GM23338 (cell line): ENCODE measurements at regions not wholly inside any gene's neighbourhood (a gene's known extent, or its start where the extent isn't known, plus 50 kb on each side); places are given as distances from the start of the nearest gene placed in this dataset.

ENCODE experiments used
- ATAC-seq: fragments of 200-7000 bp; cut with Tn5 transposase; 3 replicates; pipeline ENCODE4 v1.9.1; 2020
- DNase-seq: peaks from one replicate; pipeline ENCODE4 v3.0.0-alpha.2; 2015; ENCODE audit warnings: low spot score
- H2AFZ ChIP-seq: fragments of 200-600 bp; sonication (generic); 2 replicates; pipeline ENCODE4 v1.8.0; 2016; ENCODE audit warnings: antibody characterized with exemption, mild to moderate bottlenecking, moderate library complexity
- H3F3A ChIP-seq: fragments of 200-600 bp; sonication (generic); replicated peaks from 2 replicates; pipeline ENCODE4 v1.8.0; 2017; ENCODE audit warnings: antibody characterized with exemption, mixed run types, low read depth
- H3K27ac ChIP-seq: fragments of 200-600 bp; sonication (generic); 2 replicates; pipeline ENCODE4 v1.6.1; 2016; ENCODE audit warnings: low read depth
- H3K27me3 ChIP-seq: fragments of 200-600 bp; sonication (generic); 2 replicates; pipeline ENCODE4 v1.8.0; 2016; ENCODE audit warnings: mild to moderate bottlenecking, mixed run types, moderate library complexity; ENCODE audit not compliant: insufficient read depth
- H3K36me3 ChIP-seq: fragments of 200-600 bp; sonication (generic); 2 replicates; pipeline ENCODE4 v1.8.0; 2016; ENCODE audit warnings: mild to moderate bottlenecking; ENCODE audit not compliant: insufficient read depth
- H3K4me1 ChIP-seq: fragments of 200-600 bp; sonication (generic); 2 replicates; pipeline ENCODE4 v1.8.0; 2016; ENCODE audit warnings: mild to moderate bottlenecking, moderate library complexity; ENCODE audit not compliant: insufficient read depth
- H3K4me2 ChIP-seq: fragments of 200-600 bp; sonication (generic); 2 replicates; pipeline ENCODE4 v1.7.1; 2017; ENCODE audit warnings: mixed run types
- H3K4me3 ChIP-seq: fragments of 200-600 bp; sonication (generic); 2 replicates; pipeline ENCODE4 v1.6.1; 2016; ENCODE audit warnings: mixed run types
- H3K79me2 ChIP-seq: fragments of 200-600 bp; sonication (generic); replicated peaks from 2 replicates; pipeline ENCODE4 v1.8.0; 2017; ENCODE audit warnings: mild to moderate bottlenecking; ENCODE audit not compliant: insufficient read depth
- H3K9me2 ChIP-seq: fragments of 200-600 bp; sonication (generic); 2 replicates; pipeline ENCODE4 v1.8.0; 2017; ENCODE audit not compliant: insufficient read depth
- H4K20me1 ChIP-seq: fragments of 200-600 bp; sonication (generic); replicated peaks from 2 replicates; pipeline ENCODE4 v1.8.0; 2017; ENCODE audit warnings: mild to moderate bottlenecking; ENCODE audit not compliant: insufficient read depth
- H3K27ac Mint-ChIP-seq: 2 replicates; pipeline ENCODE4 v1.8.0; 2020; ENCODE audit warnings: inconsistent platforms, mild to moderate bottlenecking, moderate library complexity, mixed read lengths
- H3K27me3 Mint-ChIP-seq: 3 replicates; pipeline ENCODE4 v1.8.0; 2022; ENCODE audit warnings: low read depth, mild to moderate bottlenecking, moderate library complexity, mixed read lengths, inconsistent platforms; ENCODE audit not compliant: insufficient read depth, poor library complexity
- H3K36me3 Mint-ChIP-seq: 3 replicates; pipeline ENCODE4 v1.8.0; 2021; ENCODE audit warnings: low read depth, mild to moderate bottlenecking, inconsistent platforms, moderate library complexity, mixed read lengths
- H3K4me1 Mint-ChIP-seq: 3 replicates; pipeline ENCODE4 v1.8.0; 2020; ENCODE audit warnings: mild to moderate bottlenecking, inconsistent platforms, mixed read lengths
- H3K4me3 Mint-ChIP-seq: 3 replicates; pipeline ENCODE4 v1.8.0; 2021; ENCODE audit warnings: moderate library complexity, mild to moderate bottlenecking, inconsistent platforms, mixed read lengths
- H3K9me3 Mint-ChIP-seq: 3 replicates; pipeline ENCODE4 v1.8.0; 2020; ENCODE audit warnings: moderate library complexity, mild to moderate bottlenecking, inconsistent platforms, mixed read lengths
- CREB1 ChIP-seq: fragments of 250-450 bp; sonication (Bioruptor Pico); IDR thresholded peaks from 2 replicates; pipeline ENCODE4 v1.5.0; 2020; ENCODE audit warnings: low read depth, mild to moderate bottlenecking, moderate library complexity
- EZH2phosphoT487 ChIP-seq: fragments of 200-600 bp; sonication (generic); IDR thresholded peaks from one replicate; pipeline ENCODE4 v1.8.1; 2018; ENCODE audit warnings: antibody characterized with exemption; ENCODE audit not compliant: unreplicated experiment
- JUNB ChIP-seq: IDR thresholded peaks from one replicate; pipeline ENCODE4 v1.6.1; 2016; ENCODE audit warnings: antibody characterized with exemption; ENCODE audit not compliant: unreplicated experiment
- NANOG ChIP-seq: IDR thresholded peaks from 2 replicates; pipeline ENCODE4 v1.6.1; 2016; ENCODE audit warnings: antibody characterized with exemption, borderline replicate concordance
- POLR2AphosphoS5 ChIP-seq: IDR thresholded peaks from 2 replicates; pipeline ENCODE4 v1.6.1; 2016; ENCODE audit warnings: antibody characterized with exemption, low read depth
- REST ChIP-seq: IDR thresholded peaks from one replicate; pipeline ENCODE4 v1.6.1; 2018; ENCODE audit warnings: antibody characterized with exemption; ENCODE audit not compliant: unreplicated experiment
- STAT1 ChIP-seq: IDR thresholded peaks from one replicate; pipeline ENCODE4 v1.6.1; 2016; ENCODE audit warnings: antibody characterized with exemption; ENCODE audit not compliant: unreplicated experiment
- ZNF114 ChIP-seq: fragments of 250-450 bp; sonication (Bioruptor Pico); IDR thresholded peaks from 2 replicates; pipeline ENCODE4 v1.5.0; 2020; ENCODE audit warnings: mild to moderate bottlenecking, moderate library complexity
- TF ChIP-seq, protein P1 (sequence below), 2 experiments: fragments of 200-600 bp in 1 of 2; sonication (generic) in 1 of 2; conservative IDR thresholded peaks; 2 replicates each; pipeline versions ENCODE4 v1.5.1 to v1.6.1; 2016 to 2017; ENCODE audit warnings: antibody characterized with exemption in 2 of 2, low read depth in 2 of 2, mild to moderate bottlenecking in 2 of 2, moderate library complexity in 1 of 2
- TF ChIP-seq, protein P2 (sequence below): IDR thresholded peaks from 2 replicates; pipeline ENCODE4 v1.6.1; 2016; ENCODE audit warnings: antibody characterized with exemption

- no peak overlapping the region for H3K4me3 ChIP-seq
- H3F3A ChIP-seq = no peaks in the 10 kb centered on the region
- peak overlapping the region; percentile 80 for H2AFZ ChIP-seq
- no peaks in the 10 kb centered on the region for H4K20me1 ChIP-seq
- no peaks in the 10 kb centered on the region for H3K36me3 ChIP-seq
- Mint-ChIP-seq H3K9me3 (peaks cover 16% of the 10 kb centered on the region), H3K36me3 (no peaks in the 10 kb centered on the region), H3K4me1 (peaks cover 7% of the 10 kb centered on the region), H3K27ac (no peak overlapping the region), H3K27me3 (peaks cover 5% of the 10 kb centered on the region), H3K4me3 (no peak overlapping the region)
- H3K4me2 ChIP-seq = no peak overlapping the region
- H3K4me1 ChIP-seq = no peaks in the 10 kb centered on the region; the same call in 1 of the 2 replicates
- peak; percentile 67 for ATAC-seq
- TF ChIP-seq STAT1 (no peak), POLR2AphosphoS5 (no peak)
- TF ChIP-seq, protein P1, sequence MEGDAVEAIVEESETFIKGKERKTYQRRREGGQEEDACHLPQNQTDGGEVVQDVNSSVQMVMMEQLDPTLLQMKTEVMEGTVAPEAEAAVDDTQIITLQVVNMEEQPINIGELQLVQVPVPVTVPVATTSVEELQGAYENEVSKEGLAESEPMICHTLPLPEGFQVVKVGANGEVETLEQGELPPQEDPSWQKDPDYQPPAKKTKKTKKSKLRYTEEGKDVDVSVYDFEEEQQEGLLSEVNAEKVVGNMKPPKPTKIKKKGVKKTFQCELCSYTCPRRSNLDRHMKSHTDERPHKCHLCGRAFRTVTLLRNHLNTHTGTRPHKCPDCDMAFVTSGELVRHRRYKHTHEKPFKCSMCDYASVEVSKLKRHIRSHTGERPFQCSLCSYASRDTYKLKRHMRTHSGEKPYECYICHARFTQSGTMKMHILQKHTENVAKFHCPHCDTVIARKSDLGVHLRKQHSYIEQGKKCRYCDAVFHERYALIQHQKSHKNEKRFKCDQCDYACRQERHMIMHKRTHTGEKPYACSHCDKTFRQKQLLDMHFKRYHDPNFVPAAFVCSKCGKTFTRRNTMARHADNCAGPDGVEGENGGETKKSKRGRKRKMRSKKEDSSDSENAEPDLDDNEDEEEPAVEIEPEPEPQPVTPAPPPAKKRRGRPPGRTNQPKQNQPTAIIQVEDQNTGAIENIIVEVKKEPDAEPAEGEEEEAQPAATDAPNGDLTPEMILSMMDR (conservative IDR thresholded peaks at IDR 0.05; ENCODE audit: low read depth in 2 of 2) = peak in 1 of 2 experiments; percentile 20; a peak in 1 of 4 replicates
- TF ChIP-seq, protein P2, sequence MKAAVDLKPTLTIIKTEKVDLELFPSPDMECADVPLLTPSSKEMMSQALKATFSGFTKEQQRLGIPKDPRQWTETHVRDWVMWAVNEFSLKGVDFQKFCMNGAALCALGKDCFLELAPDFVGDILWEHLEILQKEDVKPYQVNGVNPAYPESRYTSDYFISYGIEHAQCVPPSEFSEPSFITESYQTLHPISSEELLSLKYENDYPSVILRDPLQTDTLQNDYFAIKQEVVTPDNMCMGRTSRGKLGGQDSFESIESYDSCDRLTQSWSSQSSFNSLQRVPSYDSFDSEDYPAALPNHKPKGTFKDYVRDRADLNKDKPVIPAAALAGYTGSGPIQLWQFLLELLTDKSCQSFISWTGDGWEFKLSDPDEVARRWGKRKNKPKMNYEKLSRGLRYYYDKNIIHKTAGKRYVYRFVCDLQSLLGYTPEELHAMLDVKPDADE = no peak
- no peak overlapping the region for H3K27ac ChIP-seq
- no peaks in the 10 kb centered on the region for H3K27me3 ChIP-seq
- DNase-seq = no peak
- H3K9me2 ChIP-seq = no peaks in the 10 kb centered on the region
- H3K79me2 ChIP-seq = no peaks in the 10 kb centered on the region
Measured at GRCh38 chr10:132467464-132468149, 70.0 kb upstream of the INPP5A start.

DNA sequence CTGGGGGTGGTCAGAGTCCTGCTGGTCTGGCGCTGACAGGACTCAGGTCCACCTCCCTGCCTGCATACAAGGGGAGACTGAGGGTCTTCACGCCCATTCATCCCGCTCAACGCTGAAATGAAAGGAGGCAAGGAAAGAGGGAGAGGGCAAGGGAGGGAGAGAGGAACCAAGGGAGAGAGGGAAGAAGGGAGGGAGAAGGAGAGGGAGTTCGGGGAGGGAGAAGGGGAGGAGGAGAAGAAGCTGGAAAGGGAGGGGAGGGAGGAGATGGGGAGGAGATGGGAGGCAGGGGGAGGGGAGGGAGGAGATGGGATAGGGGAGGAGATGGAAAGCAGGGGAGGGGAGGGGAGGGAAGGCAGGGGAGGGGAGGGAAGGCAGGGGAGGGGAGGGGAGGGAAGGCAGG, 69.4 kb upstream of the INPP5A start:
- Histone ChIP-seq H3K27ac (no peak overlapping the region), H3K36me3 (no peaks in the 10 kb centered on the region), H4K20me1 (no peaks in the 10 kb centered on the region), H3K79me2 (no peaks in the 10 kb centered on the region), H2AFZ (peak overlapping the region; percentile 80), H3K4me3 (no peak overlapping the region), H3K4me2 (no peak overlapping the region), H3F3A (no peaks in the 10 kb centered on the region), H3K27me3 (no peaks in the 10 kb centered on the region), H3K9me2 (no peaks in the 10 kb centered on the region), H3K4me1 (no peaks in the 10 kb centered on the region; the same call in 1 of the 2 replicates)
- Mint-ChIP-seq H3K4me1 (peaks cover 7% of the 10 kb centered on the region), H3K27me3 (peaks cover 5% of the 10 kb centered on the region), H3K4me3 (no peak overlapping the region), H3K36me3 (no peaks in the 10 kb centered on the region), H3K9me3 (peaks cover 18% of the 10 kb centered on the region), H3K27ac (no peak overlapping the region)
- TF ChIP-seq JUNB = no peak
- TF ChIP-seq, protein P2 = no peak
- no peak for TF ChIP-seq EZH2phosphoT487
- TF ChIP-seq STAT1 = no peak
- TF ChIP-seq REST = no peak
- TF ChIP-seq ZNF114 (CRISPR knock-in tag) = no peak
- TF ChIP-seq NANOG = no peak
- no peak for TF ChIP-seq CREB1 (CRISPR knock-in tag)
- no peak for DNase-seq
- ATAC-seq = peak; percentile 4
